Kidney tubule cell (primary cell): ENCODE measurements at regions not wholly inside any gene's neighbourhood (a gene's known extent, or its start where the extent isn't known, plus 50 kb on each side); places are given as distances from the start of the nearest gene placed in this dataset.

Experiments used
- DNase-seq: peaks from one replicate; pipeline ENCODE4 v3.0.0-alpha.2; 2018; ENCODE audit warnings: low spot score

DNA sequence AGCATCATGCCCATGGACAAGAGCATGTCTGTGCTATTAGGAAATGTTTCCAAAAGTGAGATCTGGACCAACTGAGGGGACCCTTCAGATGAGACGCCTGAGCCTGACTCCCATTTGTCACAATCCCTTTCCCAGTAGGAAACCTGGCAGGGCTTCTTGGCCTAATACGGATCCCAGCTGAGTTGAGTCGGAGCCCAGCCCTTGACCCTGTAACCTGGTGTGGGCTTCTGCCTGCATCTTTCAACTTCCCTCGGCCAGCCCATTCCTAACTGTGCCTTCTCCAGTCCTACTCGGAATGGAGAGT, 148.3 kb downstream of the IRX2 start:
- no peak for DNase-seq

DNA sequence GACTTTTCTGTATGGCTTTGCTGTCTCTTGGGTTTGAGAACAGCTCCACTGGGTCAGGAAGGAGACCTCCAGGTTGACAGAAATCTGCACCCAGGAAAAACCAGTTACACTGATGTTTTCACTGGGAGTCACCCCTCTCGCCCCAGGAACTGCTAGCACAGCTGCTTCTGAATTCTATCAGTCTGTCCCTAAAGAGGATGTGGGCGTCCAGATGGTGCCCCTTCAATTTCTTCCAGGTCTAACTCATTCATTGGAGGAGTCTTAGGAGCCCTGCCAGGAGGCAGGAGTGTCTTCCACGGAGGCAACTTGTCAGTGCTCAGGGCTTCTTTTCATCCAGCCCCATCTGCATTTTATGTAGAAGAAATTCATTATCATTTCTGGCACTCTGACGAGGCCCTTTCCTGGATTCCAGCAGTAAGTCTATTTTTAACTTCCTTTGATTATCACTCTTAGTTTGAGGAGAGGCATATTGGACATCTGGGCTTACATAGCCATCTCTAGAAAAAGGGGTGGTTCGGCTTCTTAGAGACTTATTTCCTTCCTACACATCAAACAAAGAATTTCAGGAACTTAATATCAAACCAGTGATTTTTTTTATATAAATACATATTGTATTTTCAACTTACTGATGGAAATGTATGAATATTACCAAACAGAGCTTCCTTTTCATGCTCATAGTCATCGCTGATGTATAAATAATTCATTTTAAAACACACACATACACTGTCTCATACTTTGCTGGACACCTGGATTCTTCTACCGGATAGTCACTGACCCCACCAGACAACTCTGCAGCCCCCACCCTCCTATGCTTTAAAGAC, 148.8 kb downstream of the IRX2 start:
- no peak for DNase-seq

- no peak for DNase-seq
Measured at GRCh38 chr5:2598503-2598902, 153.0 kb downstream of the IRX2 start.

GRCh38 chr5:2594701-2595100, 156.8 kb downstream of the IRX2 start:
- no peak for DNase-seq

- DNase-seq, result no peak
Measured at GRCh38 chr5:2592766-2593165, 158.7 kb downstream of the IRX2 start.

- DNase-seq, result no peak
Measured at GRCh38 chr5:2591777-2592453, 159.6 kb downstream of the IRX2 start.

- no peak for DNase-seq
Measured at GRCh38 chr5:2588850-2589501, 162.5 kb downstream of the IRX2 start.

DNA sequence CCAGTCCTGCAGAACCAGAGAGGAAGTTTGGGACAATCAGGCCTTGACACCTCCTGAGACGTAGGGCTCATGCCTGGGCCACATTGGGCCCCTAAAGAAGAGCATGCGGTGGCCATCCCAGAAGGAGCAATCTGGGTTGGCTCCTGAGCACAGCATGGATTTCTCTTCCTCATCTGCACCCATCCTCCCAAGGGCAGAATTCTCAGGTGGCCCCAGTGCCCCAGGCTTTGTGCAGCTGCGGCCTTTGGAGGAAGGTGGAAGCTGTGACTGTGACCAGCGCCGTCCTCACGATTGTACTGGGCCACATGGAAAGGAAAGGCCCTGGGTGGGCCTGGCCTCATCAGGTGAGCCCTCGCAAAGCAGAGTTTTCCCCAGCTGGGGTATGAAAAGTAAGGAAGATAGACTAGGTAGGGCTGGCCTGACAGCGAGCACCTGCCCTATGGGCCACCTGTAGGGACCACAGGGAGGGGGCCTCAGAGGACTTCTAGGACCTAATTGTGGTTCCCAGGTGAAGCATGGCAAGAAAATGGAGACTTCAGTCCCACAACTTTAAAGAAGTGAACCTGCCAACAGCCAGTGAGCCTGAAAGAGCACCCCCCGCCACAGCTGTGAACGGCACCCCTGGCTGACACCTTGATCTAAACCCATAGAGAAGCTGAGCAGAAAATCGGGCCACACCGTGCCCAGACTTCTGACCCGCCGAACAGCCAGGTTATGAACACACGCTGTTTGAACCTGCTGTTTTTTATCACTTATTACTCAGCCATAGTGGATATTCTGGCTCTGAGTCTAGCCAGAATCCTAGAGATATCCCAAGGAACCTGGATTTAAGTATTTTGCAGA, 164.1 kb downstream of the IRX2 start:
- DNase-seq, result no peak

- no peak for DNase-seq
Measured at GRCh38 chr5:2586016-2586715, 165.3 kb downstream of the IRX2 start.

DNA sequence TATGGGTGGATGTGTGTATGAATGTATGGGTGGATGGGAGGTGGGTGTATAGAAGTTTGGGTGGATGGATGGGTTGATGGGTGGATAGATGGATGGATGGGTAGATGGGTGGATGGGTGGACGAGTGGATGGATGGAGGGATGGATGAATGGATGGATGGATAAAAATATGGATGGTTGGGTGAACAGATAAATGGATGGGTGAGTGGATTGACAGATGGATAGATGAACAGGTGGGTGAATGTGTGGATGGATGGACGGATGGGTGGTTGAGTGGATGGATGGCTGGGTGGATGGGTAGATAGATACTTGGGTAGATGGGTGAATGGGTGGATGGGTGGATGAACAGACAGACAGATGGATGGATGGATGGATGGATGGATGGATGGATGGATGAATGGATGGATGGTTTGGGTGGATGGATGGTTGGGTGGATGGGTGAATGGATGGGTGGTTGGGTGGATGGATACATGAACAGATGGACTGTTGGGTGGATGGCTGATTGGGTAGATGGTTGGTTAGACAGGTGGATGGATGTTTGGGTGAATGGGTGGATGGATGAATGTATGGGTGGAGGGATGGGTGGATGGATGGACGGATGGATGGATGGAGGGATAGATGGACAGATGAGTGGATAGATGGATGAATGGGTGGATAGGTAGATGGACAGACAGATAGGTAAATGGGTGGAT, 166.8 kb downstream of the IRX2 start:
- no peak for DNase-seq

- DNase-seq, result no peak
Measured at GRCh38 chr5:2582507-2582906, 169.0 kb downstream of the IRX2 start.

GRCh38 chr5:2582106-2582505, 169.4 kb downstream of the IRX2 start:
- no peak for DNase-seq

DNA sequence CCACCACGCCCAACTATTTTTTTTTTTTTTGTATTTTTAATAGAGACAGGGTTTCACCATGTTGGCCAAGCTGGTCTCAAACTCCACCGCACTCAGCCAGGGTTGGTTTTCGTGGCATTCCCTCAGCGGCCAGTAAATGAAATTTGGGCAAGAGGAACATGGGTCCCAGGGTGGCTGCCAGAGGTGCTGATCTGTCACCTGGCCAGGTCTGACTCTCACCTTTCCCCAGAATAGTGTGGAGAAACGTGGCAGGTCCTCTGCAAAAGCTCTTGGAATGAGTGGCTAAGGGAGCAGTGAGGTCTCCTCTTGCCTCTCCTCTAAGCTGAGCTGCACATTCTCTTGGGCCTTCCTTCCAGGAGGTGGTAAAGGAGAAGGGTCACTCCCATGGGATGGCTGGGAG, 170.1 kb downstream of the IRX2 start:
- no peak for DNase-seq

DNA sequence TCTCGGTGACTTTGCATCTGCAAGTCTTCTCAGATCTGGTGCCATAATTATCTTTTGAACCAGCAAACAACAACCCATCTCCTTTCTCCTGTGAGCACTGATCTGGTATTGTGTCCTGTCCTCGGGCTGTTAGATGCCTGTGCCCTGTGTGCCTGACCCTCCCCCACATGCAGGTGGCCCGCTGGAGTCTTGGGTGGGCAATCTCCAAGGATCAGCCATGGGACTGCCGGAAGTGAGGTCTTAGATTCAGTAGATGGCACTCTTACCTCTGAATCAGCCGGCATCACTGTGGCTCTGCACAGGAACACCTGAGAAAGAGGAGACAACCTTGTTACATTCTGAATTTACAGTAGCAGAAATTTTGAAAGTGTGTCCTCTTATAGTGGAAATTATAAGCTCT, 172.4 kb downstream of the IRX2 start:
- no peak for DNase-seq

DNA sequence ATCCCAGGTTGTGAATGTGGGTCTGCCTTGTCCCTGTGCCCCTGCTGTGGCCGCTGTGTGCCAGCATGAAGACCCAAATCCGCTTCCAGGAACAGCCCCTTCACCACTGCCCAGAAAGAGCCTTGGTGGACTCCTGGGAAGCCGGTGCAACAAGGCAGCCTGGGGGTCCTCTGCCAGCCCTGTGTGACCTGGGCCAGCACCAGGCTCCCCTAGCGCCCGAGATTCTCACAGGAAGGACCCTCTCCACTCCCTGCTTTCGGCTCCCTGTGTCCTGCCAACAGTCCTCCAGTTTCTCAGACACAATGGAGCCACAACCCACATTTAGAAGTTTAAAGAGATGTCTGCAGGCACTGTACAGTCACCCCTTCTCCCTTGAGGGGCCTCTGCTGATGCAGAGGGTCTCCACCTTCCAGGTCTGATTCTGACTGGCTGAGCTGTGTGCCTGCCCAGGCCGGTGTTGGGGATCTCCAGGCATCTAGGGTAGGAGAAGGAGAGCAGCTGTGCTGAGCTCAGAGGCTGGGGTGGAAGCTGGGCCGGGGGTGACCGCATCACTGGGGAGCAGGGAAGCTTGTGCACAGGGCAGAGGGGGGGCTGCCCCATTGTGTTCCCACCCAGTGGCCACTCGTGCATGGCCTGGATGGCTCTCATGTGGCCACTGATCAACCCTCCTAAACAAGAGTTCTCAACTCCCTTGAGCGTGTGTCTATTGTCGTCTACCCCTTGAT, 174.0 kb downstream of the IRX2 start:
- DNase-seq, result no peak

DNA sequence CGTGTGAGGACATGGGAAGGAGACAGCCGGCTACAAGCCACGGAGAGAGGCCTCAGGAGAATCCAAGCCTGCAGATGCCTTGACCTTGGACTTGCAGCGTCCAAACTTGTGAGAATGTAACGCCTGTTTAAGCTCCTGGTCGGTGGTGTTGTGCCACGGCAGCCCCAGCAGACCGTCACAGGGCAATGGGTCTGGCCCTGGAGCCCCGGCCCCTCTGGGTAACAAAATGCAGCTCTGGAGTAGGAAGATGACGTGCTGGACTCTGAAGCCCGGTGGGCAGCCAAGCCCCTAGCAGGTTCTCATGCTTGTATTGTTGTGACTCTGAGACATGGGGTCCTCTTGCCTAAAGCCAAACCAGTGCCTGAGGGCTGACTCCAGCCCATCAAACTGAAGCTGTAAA, 174.7 kb downstream of the IRX2 start:
- no peak for DNase-seq

- DNase-seq, result no peak
Measured at GRCh38 chr5:2575871-2576270, 175.6 kb downstream of the IRX2 start.

DNA sequence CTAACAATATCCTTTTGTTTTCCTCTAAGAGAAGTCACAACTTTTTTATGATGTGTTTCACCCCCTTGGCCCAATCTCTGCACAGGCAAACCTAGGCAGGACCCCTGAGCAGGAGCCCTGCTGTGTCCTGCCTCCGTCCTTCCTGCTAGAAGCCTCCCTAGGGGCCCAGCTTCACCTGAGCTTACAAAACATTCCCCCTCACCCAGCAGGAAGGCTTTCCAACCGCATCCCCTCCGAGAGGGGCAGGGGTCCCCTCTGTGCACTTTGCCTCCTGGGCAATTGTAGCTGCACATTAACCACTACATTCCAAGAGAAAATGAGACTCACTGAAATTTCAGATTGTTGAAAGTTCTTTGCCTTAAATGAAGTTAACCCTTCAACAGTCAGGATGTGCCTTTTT, 176.2 kb downstream of the IRX2 start:
- no peak for DNase-seq

- DNase-seq, result no peak
Measured at GRCh38 chr5:2574155-2574554, 177.3 kb downstream of the IRX2 start.

DNA sequence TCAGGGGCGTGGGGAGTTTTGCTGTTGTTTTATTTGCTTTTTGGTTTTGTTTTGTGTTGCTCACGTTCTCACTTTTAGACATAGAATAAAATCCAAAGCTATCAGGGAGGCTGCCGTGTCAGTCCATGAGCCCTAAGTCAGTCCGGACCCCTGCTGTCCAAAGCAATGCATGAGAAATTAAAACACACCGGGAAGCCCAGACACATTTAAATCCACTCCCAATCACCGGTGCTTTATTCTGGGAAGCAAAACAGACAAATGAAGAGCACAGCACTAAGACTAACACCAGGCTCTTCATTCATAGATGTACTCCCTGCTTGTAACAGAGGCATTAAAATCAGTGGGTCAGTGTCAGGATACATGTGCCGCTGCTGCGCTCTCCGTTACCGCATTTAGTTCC, 180.9 kb downstream of the IRX2 start:
- no peak for DNase-seq
